MM.1S (cell line): ENCODE measurements at regions not wholly inside any gene's neighbourhood (a gene's known extent, or its start where the extent isn't known, plus 50 kb on each side); places are given as distances from the start of the nearest gene placed in this dataset.

Experiments
- EZH2 ChIP-seq: fragments of 300-600 bp; sonication (generic); optimal IDR thresholded peaks from 2 replicates; pipeline ENCODE3; 2017; ENCODE audit warnings: low read depth, mild to moderate bottlenecking, antibody characterized with exemption, low read length, mixed read lengths
- EZH2phosphoT487 ChIP-seq: fragments of 300-600 bp; sonication (generic); IDR thresholded peaks from 2 replicates; pipeline ENCODE4 v1.6.1; 2018; ENCODE audit warnings: antibody characterized with exemption, low read length
- TF ChIP-seq, protein P1 (sequence below): fragments of 300-600 bp; sonication (generic); IDR thresholded peaks from 2 replicates; pipeline ENCODE4 v1.5.1; 2016; ENCODE audit warnings: antibody characterized with exemption, low read length, mixed read lengths

DNA sequence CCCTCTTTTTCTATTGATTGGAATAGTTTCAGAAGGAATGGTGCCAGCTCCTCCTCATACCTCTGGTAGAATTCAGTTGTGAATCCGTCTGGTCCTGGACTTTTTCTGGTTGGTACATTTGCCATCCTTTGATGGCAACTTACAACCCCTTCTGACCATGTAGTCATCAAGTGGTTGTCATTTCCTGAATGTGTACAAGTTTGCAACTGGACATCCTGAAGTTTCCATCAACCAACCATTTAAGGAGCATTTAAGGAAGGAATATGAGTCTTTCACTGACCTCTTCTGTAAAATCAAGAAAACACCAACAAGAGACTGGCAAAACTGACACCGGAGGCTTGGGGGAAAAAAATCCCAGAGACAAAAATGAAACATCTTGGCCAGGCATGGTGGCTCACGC lies 97.4 kb downstream of the RIN2 start:
- no peak for TF ChIP-seq EZH2
- TF ChIP-seq, protein P1, sequence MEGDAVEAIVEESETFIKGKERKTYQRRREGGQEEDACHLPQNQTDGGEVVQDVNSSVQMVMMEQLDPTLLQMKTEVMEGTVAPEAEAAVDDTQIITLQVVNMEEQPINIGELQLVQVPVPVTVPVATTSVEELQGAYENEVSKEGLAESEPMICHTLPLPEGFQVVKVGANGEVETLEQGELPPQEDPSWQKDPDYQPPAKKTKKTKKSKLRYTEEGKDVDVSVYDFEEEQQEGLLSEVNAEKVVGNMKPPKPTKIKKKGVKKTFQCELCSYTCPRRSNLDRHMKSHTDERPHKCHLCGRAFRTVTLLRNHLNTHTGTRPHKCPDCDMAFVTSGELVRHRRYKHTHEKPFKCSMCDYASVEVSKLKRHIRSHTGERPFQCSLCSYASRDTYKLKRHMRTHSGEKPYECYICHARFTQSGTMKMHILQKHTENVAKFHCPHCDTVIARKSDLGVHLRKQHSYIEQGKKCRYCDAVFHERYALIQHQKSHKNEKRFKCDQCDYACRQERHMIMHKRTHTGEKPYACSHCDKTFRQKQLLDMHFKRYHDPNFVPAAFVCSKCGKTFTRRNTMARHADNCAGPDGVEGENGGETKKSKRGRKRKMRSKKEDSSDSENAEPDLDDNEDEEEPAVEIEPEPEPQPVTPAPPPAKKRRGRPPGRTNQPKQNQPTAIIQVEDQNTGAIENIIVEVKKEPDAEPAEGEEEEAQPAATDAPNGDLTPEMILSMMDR, result no peak
- TF ChIP-seq EZH2phosphoT487, result no peak
